D721Med (cell line): ENCODE measurements at regions not wholly inside any gene's neighbourhood (a gene's known extent, or its start where the extent isn't known, plus 50 kb on each side); places are given as distances from the start of the nearest gene placed in this dataset.

Experiments
- DNase-seq: peaks from one replicate; pipeline ENCODE4 v3.0.0; 2011; ENCODE audit warnings: low spot score; ENCODE audit not compliant: insufficient read length
- FAIRE-seq: peaks from 2 replicates; lab custom pipeline; 2011; peaks lifted over from hg19 to GRCh38; lab: Jason Lieb, UNC
- CTCF ChIP-seq: IDR thresholded peaks from 2 replicates; pipeline ENCODE4 v1.5.1; 2012; ENCODE audit warnings: mild to moderate bottlenecking, control low read depth; ENCODE audit not compliant: insufficient read depth; ENCODE audit errors: missing control alignments

GRCh38 chr7:54907981-54908380 lies 110.8 kb upstream of the EGFR start:
- FAIRE-seq (no peak), DNase-seq (no peak)
- TF ChIP-seq CTCF, result no peak

GRCh38 chr7:54908760-54909438 lies 109.9 kb upstream of the EGFR start:
- no peak for TF ChIP-seq CTCF
- no peak for FAIRE-seq
- DNase-seq, result no peak

- no peak for FAIRE-seq
- no peak for DNase-seq
These were observed 102.8 kb upstream of the EGFR start for GRCh38 chr7:54915870-54916598.

GRCh38 chr7:54917613-54918391 lies 101.0 kb upstream of the EGFR start:
- FAIRE-seq, result no peak
- TF ChIP-seq CTCF, result no peak
- DNase-seq, result no peak

More at GRCh38 chr7:54915870-54916598, 102.8 kb upstream of the EGFR start:
- no peak for TF ChIP-seq CTCF

- no peak for FAIRE-seq
- no peak for TF ChIP-seq CTCF
These were observed 97.7 kb upstream of the EGFR start for GRCh38 chr7:54921116-54921515.

GRCh38 chr7:54931532-54931931 lies 87.3 kb upstream of the EGFR start:
- TF ChIP-seq CTCF, result no peak
- FAIRE-seq, result no peak
- DNase-seq, result no peak

More at GRCh38 chr7:54921116-54921515, 97.7 kb upstream of the EGFR start:
- no peak for DNase-seq
